ENCODE measurements at regions not wholly inside any gene's neighbourhood (a gene's known extent, or its start where the extent isn't known, plus 50 kb on each side); places are given as distances from the start of the nearest gene placed in this dataset.

GRCh38 chr14:84025106-84026012 is 1504.6 kb upstream of the FLRT2 start:
- H3K4me3 ChIP-seq (ENCODE audit: low read depth, low read length) = no peak overlapping the region
- no peak for TF ChIP-seq CTCF (IDR thresholded peaks at IDR 0.05; ENCODE audit: insufficient read depth, low read depth, low read length, missing control alignments)
- no peak for DNase-seq (ENCODE audit: low read depth)

- no peak for TF ChIP-seq CTCF (IDR thresholded peaks at IDR 0.05; ENCODE audit: insufficient read depth, low read depth, low read length, missing control alignments)
- no peak for DNase-seq (ENCODE audit: low read depth)
- H3K4me3 ChIP-seq (ENCODE audit: low read depth, low read length) = no peak overlapping the region
These were observed 1502.6 kb upstream of the FLRT2 start for GRCh38 chr14:84027351-84027750.

GRCh38 chr14:84028080-84028604 is 1501.8 kb upstream of the FLRT2 start:
- no peak for DNase-seq (ENCODE audit: low read depth)
- no peak overlapping the region for H3K4me3 ChIP-seq (ENCODE audit: low read depth, low read length)
- no peak for TF ChIP-seq CTCF (IDR thresholded peaks at IDR 0.05; ENCODE audit: insufficient read depth, low read depth, low read length, missing control alignments)

- TF ChIP-seq CTCF (IDR thresholded peaks at IDR 0.05; ENCODE audit: insufficient read depth, low read depth, low read length, missing control alignments) = no peak
- no peak overlapping the region for H3K4me3 ChIP-seq (ENCODE audit: low read depth, low read length)
- DNase-seq (ENCODE audit: low read depth) = no peak
These were observed 1500.7 kb upstream of the FLRT2 start for GRCh38 chr14:84029246-84029645.

- H3K4me3 ChIP-seq (ENCODE audit: low read depth, low read length) = no peak overlapping the region
- DNase-seq (ENCODE audit: low read depth) = no peak
- no peak for TF ChIP-seq CTCF (IDR thresholded peaks at IDR 0.05; ENCODE audit: insufficient read depth, low read depth, low read length, missing control alignments)
These were observed 1500.2 kb upstream of the FLRT2 start for GRCh38 chr14:84029720-84030119.

GRCh38 chr14:84036840-84037239 is 1493.1 kb upstream of the FLRT2 start:
- DNase-seq (ENCODE audit: low read depth) = peak; percentile 5
- no peak for TF ChIP-seq CTCF (IDR thresholded peaks at IDR 0.05; ENCODE audit: insufficient read depth, low read depth, low read length, missing control alignments)
- no peak overlapping the region for H3K4me3 ChIP-seq (ENCODE audit: low read depth, low read length)

Measured in GM12865 (cell line).